ENCODE measurements at regions not wholly inside any gene's neighbourhood (a gene's known extent, or its start where the extent isn't known, plus 50 kb on each side); places are given as distances from the start of the nearest gene placed in this dataset.
"Not testable (repeated sequence)": the region's sequence is repeated elsewhere in the genome, so short reads cannot be mapped to it uniquely, and the experiment has no call there.

GRCh38 chr6:110558575-110558974 lies 82.2 kb upstream of the SLC22A16 start:
- no peak for DNase-seq (ENCODE audit: low read depth in 3 of 3, low spot score in 1 of 3)

DNA sequence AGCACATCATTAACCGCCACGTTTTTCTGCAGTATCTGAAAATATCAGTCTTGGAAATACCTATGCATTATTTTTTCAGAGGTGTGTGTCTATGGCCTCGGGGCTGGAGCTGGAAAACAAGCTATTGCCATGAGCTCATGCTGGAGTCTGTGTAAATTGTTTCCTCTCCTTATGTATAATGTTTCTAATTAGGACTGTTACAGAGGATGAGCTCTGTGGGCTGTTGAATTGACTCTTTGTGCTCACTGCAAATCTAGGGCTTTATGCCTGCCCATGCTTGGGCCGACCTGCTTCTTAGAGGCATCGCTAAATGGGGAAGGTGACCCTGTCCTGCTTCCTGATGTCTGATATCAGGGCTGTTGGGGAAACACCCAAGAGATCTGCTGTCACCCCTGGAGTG lies 80.8 kb upstream of the SLC22A16 start:
- no peak for DNase-seq (ENCODE audit: low read depth in 3 of 3, low spot score in 1 of 3)

- no peak for DNase-seq (ENCODE audit: low read depth in 3 of 3, low spot score in 1 of 3)
Measured at GRCh38 chr6:110556317-110557110, 80.1 kb upstream of the SLC22A16 start.

DNA sequence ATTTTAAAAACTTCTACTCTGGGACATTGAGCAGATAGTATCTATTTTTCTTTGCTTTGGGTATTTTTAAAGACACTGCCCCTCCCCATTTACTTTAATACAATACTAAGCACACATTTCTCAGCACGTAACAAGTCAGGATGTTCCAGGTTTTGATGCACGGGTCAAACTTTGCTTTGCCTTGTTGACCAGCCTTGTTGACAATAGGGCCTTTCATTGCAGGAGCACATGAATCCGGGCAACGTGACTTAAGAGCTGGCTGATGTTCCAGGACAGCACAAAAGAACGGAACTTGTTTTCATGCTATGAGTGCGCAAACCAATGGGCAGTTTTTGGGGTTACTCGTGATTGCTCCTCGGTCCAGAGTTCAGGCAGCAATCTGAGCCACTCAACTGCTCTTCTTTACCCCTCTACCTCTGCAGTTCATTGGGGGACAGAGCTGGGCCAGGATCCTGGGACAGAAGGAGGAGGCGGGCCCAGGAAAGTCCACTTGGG lies 78.6 kb upstream of the SLC22A16 start:
- DNase-seq (ENCODE audit: low read depth in 3 of 3, low spot score in 1 of 3): no peak

- no peak for DNase-seq (ENCODE audit: low read depth in 3 of 3, low spot score in 1 of 3)
Measured at GRCh38 chr6:110554441-110554840, 78.0 kb upstream of the SLC22A16 start.

DNA sequence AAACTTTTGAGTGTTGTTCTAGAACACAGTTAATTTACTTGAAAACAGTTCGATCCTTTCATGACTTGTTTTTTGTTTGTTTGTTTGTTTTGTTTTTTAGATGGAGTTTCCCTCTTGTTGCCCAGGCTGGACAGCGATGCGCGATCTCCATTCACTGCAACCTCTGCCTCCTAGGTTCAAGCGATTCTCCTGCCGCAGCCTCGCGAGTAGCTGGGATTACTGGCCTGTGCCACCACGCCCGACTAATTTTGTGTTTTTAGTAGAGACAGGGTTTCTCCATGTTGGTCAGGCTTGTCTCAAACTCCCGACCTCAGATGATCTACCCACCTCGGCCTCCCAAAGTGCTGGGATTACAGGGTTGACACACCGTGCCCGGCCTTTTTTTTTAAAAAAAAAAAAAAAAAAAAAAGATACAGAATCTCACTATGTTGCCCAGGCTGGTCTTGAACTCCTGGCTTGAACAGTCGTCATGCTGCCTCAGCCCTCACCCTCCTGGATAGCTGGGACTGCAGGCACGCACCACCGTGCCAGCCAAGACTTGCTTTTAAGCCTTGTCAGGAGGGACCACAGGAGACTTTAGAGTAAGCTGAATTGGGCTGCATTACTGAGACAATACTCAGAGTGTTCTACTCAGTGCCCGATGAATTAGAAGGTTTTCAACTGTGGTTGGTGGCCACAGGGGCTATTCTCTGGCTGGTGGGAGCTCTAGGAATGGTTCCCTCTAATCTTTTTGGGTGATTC lies 76.7 kb upstream of the SLC22A16 start:
- DNase-seq (ENCODE audit: low read depth in 3 of 3, low spot score in 1 of 3): no peak

DNA sequence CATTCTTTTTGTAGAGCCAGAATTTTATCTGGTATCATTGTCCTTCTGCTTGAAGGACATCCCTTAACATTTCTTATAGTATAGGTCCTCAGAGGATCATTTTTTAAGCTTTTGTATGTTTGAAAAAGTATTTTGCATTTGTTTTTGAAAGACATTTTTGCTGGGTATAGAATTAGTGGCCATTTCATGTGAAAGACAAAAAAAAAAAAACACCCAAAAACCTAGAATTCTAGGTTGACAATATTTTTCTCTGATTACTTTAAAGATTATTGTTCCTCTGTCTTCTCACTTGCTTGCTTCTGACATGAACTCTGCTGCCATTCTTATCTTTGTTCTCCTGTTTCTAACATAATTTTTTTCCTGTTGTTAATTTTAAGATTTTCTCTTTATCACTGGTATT lies 75.7 kb upstream of the SLC22A16 start:
- DNase-seq (ENCODE audit: low read depth in 3 of 3, low spot score in 1 of 3): no peak

- DNase-seq (ENCODE audit: low read depth in 3 of 3, low spot score in 1 of 3): no peak
Measured at GRCh38 chr6:110551088-110551487, 74.7 kb upstream of the SLC22A16 start.

GRCh38 chr6:110550353-110550752 lies 73.9 kb upstream of the SLC22A16 start:
- DNase-seq (ENCODE audit: low read depth in 3 of 3, low spot score in 1 of 3): no peak

DNA sequence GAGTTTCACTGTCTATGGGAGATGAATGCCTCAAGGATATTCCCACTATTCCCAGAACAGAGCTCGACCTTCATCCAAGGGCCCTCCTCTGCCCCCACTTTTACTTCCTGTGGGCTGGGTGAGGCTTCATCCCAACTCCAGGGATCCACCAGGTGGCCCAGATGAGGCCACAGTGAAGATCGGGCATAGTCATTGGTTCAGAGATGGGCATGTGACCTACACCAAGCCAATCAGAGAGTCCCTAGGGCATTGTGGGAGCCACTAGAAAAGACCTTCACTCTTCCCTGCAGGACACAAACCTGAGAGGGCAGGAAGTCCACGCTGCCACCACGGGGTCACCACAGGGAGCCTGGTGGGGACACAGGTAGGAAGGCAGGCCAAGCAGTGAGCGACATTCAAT lies 72.9 kb upstream of the SLC22A16 start:
- DNase-seq (ENCODE audit: low read depth in 3 of 3, low spot score in 1 of 3): no peak

DNA sequence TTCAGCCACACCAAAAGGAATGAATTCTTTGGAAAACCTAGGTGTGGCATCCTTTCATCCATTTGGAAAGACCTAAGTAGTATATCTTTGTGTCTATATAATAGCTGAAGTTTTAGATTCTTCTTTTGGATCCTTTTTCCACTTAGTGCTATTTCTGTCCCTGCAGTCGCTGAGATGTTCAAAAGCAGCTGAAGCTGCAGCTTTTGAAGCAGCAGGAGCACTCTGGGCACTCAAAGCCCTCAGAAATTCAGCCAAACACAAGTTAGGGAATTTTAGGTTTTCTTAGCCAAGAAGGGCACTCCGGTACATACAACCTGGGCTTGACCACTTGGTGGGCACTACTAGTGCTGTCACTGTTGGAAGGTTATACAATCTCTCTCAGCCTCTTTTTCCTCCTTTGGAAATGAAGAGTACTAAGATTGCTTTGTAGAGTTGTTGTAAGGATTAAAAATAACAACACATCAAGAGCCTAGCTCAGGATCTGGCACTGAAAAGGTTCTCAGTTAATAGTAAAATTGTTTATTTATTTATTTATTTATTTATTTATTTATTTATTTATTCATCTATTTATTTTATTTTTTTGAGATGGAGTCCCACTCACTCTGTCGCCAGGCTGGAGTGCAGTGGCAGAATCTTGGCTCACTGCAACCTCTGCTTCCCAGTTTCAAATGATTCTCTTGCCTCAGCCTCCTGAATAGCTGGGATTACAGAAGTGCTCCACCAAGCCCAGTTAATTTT lies 71.9 kb upstream of the SLC22A16 start:
- DNase-seq (ENCODE audit: low read depth in 3 of 3, low spot score in 1 of 3): no peak

GRCh38 chr6:110547266-110547964 lies 71.0 kb upstream of the SLC22A16 start:
- no peak for DNase-seq (ENCODE audit: low read depth in 3 of 3, low spot score in 1 of 3)

GRCh38 chr6:110545081-110545872 lies 68.9 kb upstream of the SLC22A16 start:
- DNase-seq (ENCODE audit: low read depth in 3 of 3, low spot score in 1 of 3): no peak

DNA sequence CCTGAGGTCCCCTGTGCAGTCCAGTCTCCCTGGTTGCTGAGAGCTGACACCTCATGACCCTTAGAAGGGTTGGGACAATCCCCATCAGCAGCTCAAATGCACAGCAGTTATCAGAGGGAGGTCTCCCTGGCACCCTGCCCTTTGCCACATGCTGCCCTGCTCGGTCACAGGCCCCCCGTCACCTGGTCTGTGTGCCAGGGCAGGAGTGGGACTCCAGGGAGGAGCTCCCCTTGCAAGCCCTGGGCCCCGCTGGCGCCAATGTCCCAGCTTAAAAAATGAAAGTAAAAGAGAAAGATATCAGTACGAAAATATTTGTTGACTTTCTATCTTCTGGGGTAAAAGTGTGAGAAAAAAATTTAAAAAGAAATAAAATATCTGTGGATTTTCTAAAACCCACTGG lies 68.1 kb upstream of the SLC22A16 start:
- DNase-seq (ENCODE audit: low read depth in 3 of 3, low spot score in 1 of 3): no peak

GRCh38 chr6:110543106-110543505 lies 66.7 kb upstream of the SLC22A16 start:
- DNase-seq (ENCODE audit: low read depth in 3 of 3, low spot score in 1 of 3): no peak

- DNase-seq (ENCODE audit: low read depth in 3 of 3, low spot score in 1 of 3): no peak
Measured at GRCh38 chr6:110542311-110543024, 66.1 kb upstream of the SLC22A16 start.

DNA sequence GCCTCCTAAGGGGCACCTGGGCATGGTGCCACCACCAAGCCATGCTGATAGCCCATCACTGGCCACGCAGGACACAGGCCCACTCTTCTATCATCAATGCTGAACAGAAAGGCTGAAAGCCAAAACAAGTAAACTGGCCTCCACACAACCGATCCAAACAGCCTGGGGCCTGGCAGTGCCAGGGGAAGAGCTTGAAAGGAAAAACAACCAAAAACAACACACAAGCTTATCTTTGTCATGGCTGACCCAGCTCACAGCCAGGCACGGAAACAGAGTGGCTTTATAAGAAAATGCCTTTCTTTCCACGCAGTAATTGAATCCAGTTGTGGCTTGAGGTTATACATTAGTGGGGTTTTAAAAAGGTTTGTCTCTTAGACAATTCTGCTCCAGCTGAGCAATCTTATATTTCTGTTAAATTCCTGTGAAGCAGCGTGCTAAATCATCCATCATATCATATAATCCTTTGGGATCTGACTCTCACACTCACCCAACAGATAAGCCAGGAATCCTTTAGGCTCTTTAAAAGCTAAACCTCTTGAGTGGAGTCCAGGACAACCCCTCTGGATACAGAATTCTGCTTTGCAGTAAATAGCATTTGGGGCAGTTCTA lies 65.4 kb upstream of the SLC22A16 start:
- no peak for DNase-seq (ENCODE audit: low read depth in 3 of 3, low spot score in 1 of 3)

GRCh38 chr6:110539277-110540019 lies 63.0 kb upstream of the SLC22A16 start:
- DNase-seq (ENCODE audit: low read depth in 3 of 3, low spot score in 1 of 3): not testable (repeated sequence)

Measured in stimulated activated CD4-positive, alpha-beta T cell treated with anti-CD3 and anti-CD28 coated beads, TNF-alpha, amount 100 ng/mL, for 1 hour (primary cell).